ENCODE measurements at regions not wholly inside any gene's neighbourhood (a gene's known extent, or its start where the extent isn't known, plus 50 kb on each side); places are given as distances from the start of the nearest gene placed in this dataset.

DNA sequence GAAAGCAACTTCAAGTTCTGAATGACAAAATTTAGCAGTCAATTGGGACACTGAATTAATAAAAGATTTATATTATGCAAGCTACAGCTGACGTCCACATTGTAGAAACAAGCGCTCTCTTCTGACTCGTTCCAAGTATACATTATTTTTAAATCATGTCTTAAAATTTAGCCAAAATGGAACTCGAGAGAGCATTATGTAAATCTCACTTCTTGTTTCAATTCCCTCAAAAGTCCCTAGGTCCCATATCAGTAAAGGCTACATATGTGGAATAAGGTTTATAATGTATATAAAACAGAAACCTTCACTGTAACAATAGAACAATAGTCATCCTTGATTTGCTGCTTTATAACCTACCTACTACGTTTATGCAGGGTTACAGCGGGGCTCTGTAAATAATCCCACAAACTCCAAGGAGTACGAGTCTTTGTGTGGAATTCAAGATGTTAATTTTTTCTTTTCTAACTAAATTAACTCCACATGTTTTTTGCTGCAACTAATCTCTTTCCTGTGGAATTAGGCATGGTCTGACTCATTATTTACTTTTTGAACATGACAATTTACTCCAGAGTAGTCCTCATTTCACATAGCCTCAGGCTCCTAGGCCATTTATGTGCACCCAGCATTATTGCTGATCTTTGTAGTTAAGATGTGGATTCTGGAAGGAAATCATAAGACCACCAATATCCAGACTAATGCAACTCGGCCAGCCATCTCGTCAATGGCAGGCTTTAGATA, 785.1 kb downstream of the LTN1 start:
- Histone ChIP-seq H3K9me3 (ENCODE audit: control insufficient read depth, low read length) (peaks cover 1% of the 10 kb centered on the region), H3K4me3 (ENCODE audit: low read length in 2 of 2) (no peak overlapping the region), H3K4me1 (ENCODE audit: control insufficient read depth in 1 of 2, insufficient read depth in 2 of 2, low read length in 2 of 2) (no peaks in the 10 kb centered on the region), H3K27me3 (ENCODE audit: control insufficient read depth in 1 of 2, insufficient read depth in 2 of 2, low read length in 1 of 2) (no peaks in the 10 kb centered on the region), H3K27ac (ENCODE audit: low read depth in 1 of 2, low read length in 2 of 2) (no peak overlapping the region), H3K36me3 (ENCODE audit: control insufficient read depth in 1 of 2, insufficient read depth in 2 of 2, low read length in 1 of 2) (no peaks in the 10 kb centered on the region)
- ATAC-seq (ENCODE audit: low FRiP score) = peak; percentile 57
- WGBS, 2 donors = 48% methylated on average over 9 of the region's 9 CpGs
- DNase-seq = no peak
- intact Hi-C loops (cut with DNase I) = no loop called here

DNA sequence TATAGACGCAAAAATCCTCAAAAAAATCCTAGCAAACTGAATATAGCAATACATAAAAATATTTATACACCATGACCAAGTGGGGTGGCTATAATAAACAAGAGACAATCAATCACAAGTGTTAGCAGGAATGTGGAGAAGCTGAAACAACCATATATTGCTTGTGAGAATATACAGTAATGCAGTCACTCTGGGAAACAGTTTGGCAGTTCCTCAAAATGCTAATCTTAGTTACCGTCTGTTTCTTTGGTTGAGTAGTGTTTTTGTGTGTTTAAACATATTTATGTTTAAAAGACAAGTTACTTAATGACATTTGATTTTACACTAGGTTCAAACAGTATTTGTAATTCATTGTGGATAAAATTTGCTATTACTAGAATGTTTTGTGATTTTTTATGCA, 792.0 kb downstream of the LTN1 start:
- Histone ChIP-seq H3K27ac (ENCODE audit: low read depth in 1 of 2, low read length in 2 of 2) (no peak overlapping the region), H3K4me3 (ENCODE audit: low read length in 2 of 2) (no peak overlapping the region), H3K9me3 (ENCODE audit: control insufficient read depth, low read length) (no peaks in the 10 kb centered on the region), H3K27me3 (ENCODE audit: control insufficient read depth in 1 of 2, insufficient read depth in 2 of 2, low read length in 1 of 2) (no peaks in the 10 kb centered on the region), H3K4me1 (ENCODE audit: control insufficient read depth in 1 of 2, insufficient read depth in 2 of 2, low read length in 2 of 2) (no peaks in the 10 kb centered on the region), H3K36me3 (ENCODE audit: control insufficient read depth in 1 of 2, insufficient read depth in 2 of 2, low read length in 1 of 2) (no peaks in the 10 kb centered on the region)
- intact Hi-C loops (cut with DNase I) = no loop called here
- 44 to 46% methylated on average over 2 of the region's 2 CpGs for WGBS, 2 donors
- DNase-seq (no peak), ATAC-seq (ENCODE audit: low FRiP score) (no peak)

DNA sequence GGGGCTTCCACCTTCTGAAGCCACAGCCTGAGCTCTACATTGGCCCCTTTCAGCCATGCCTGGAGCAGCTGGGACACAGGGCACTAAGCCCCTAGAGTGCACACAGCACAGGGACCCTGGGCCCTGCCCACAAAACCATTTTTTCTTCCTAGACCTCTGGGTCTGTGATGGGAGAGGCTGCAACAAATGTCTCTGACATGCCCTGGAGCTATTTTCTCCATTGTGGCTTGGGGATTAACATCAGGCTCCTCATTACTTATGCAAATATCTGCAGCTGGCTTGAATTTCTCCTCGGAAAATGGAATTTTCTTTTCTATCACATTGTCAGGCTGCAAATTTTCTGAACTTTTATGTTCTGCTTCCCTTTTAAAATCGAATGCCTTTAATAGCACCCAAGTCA, 795.7 kb downstream of the LTN1 start:
- H3K36me3 ChIP-seq (ENCODE audit: control insufficient read depth in 1 of 2, insufficient read depth in 2 of 2, low read length in 1 of 2) = no peaks in the 10 kb centered on the region
- H3K27ac ChIP-seq (ENCODE audit: low read depth in 1 of 2, low read length in 2 of 2) = no peak overlapping the region
- H3K4me1 ChIP-seq (ENCODE audit: control insufficient read depth in 1 of 2, insufficient read depth in 2 of 2, low read length in 2 of 2) = no peaks in the 10 kb centered on the region
- intact Hi-C loops (cut with DNase I) = no loop called here
- WGBS, 2 donors = 86 to 88% methylated on average over 2 of the region's 2 CpGs
- H3K9me3 ChIP-seq (ENCODE audit: control insufficient read depth, low read length) = peaks cover 3% of the 10 kb centered on the region
- no peaks in the 10 kb centered on the region for H3K27me3 ChIP-seq (ENCODE audit: control insufficient read depth in 1 of 2, insufficient read depth in 2 of 2, low read length in 1 of 2)
- no peak overlapping the region for H3K4me3 ChIP-seq (ENCODE audit: low read length in 2 of 2)
- DNase-seq (no peak), ATAC-seq (ENCODE audit: low FRiP score) (no peak)

DNA sequence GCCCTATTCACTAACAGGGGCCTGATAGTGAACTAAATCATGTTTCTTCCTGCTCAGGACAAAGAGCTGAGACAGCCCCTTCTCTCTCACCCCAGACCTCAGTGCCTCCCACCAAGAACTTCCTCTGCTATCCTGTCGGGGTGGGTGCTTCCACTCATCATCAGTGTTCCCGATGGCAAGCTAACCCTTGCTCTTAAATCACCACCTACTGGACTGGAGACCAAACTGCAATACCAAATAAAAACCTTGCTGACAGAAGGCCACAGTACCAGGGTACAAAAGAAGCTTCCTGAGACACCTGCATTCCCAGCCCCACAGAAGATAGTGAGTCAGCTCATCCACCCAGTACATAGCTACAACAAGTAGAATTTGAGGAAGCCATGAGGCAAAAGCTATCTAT, 799.5 kb downstream of the LTN1 start:
- no peaks in the 10 kb centered on the region for H3K4me1 ChIP-seq (ENCODE audit: control insufficient read depth in 1 of 2, insufficient read depth in 2 of 2, low read length in 2 of 2)
- no peaks in the 10 kb centered on the region for H3K36me3 ChIP-seq (ENCODE audit: control insufficient read depth in 1 of 2, insufficient read depth in 2 of 2, low read length in 1 of 2)
- ATAC-seq (ENCODE audit: low FRiP score) (no peak), DNase-seq (no peak)
- H3K4me3 ChIP-seq (ENCODE audit: low read length in 2 of 2) = no peak overlapping the region
- WGBS, 2 donors = 48 to 70% methylated on average over 2 of the region's 2 CpGs
- intact Hi-C loops (cut with DNase I) = no loop called here
- peaks cover 3% of the 10 kb centered on the region for H3K9me3 ChIP-seq (ENCODE audit: control insufficient read depth, low read length)
- H3K27me3 ChIP-seq (ENCODE audit: control insufficient read depth in 1 of 2, insufficient read depth in 2 of 2, low read length in 1 of 2) = no peaks in the 10 kb centered on the region
- no peak overlapping the region for H3K27ac ChIP-seq (ENCODE audit: low read depth in 1 of 2, low read length in 2 of 2)

DNA sequence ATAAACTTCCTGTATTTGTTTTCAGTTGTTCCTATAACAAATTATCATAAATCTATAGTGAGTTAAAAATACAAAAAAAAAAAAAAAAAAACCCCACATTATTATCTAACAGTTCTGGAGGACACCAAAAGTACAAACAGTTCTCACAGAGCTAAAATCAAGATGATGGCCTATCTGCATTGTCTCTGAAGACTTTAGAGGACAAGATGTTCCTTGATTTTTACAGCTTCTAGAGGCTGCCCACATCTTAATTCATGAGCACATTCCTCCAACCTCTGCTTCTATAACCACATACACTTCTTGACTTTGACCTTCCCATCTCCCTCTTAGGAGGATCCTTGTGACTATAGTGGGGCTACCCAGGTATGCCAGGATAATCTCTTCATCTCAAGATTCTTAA, 806.1 kb downstream of the LTN1 start:
- ATAC-seq (ENCODE audit: low FRiP score) (no peak), DNase-seq (no peak)
- Histone ChIP-seq H3K27ac (ENCODE audit: low read depth in 1 of 2, low read length in 2 of 2) (no peak overlapping the region), H3K36me3 (ENCODE audit: control insufficient read depth in 1 of 2, insufficient read depth in 2 of 2, low read length in 1 of 2) (no peaks in the 10 kb centered on the region), H3K4me3 (ENCODE audit: low read length in 2 of 2) (no peak overlapping the region), H3K9me3 (ENCODE audit: control insufficient read depth, low read length) (peaks cover 1% of the 10 kb centered on the region), H3K27me3 (ENCODE audit: control insufficient read depth in 1 of 2, insufficient read depth in 2 of 2, low read length in 1 of 2) (no peaks in the 10 kb centered on the region), H3K4me1 (ENCODE audit: control insufficient read depth in 1 of 2, insufficient read depth in 2 of 2, low read length in 2 of 2) (no peaks in the 10 kb centered on the region)
- intact Hi-C loops (cut with DNase I) = no loop called here

DNA sequence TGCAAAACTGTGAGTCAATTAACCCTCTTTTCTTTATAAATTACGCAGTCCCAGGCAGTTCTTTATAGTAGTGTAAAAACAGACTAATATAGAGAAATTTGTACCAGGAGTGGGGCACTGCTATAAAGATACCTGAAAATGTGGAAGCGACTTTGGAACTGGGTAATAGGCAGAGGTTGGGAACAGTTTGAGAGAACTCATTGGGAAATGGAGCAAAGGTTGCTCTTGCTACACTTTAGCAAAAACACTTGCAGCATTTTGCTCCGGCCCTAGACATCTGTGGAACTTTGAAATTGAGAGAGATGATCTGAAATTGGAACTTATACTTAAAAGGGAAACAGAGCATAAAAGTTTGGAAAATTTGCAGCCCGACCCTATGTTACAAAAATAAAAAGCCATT, 810.9 kb downstream of the LTN1 start:
- intact Hi-C loops (cut with DNase I) = no loop called here
- WGBS, 2 donors = 95 to 96% methylated on average over 4 of the region's 4 CpGs
- Histone ChIP-seq H3K36me3 (ENCODE audit: control insufficient read depth in 1 of 2, insufficient read depth in 2 of 2, low read length in 1 of 2) (no peaks in the 10 kb centered on the region), H3K9me3 (ENCODE audit: control insufficient read depth, low read length) (peaks cover 1% of the 10 kb centered on the region), H3K4me3 (ENCODE audit: low read length in 2 of 2) (no peak overlapping the region), H3K27ac (ENCODE audit: low read depth in 1 of 2, low read length in 2 of 2) (no peak overlapping the region), H3K4me1 (ENCODE audit: control insufficient read depth in 1 of 2, insufficient read depth in 2 of 2, low read length in 2 of 2) (no peaks in the 10 kb centered on the region), H3K27me3 (ENCODE audit: control insufficient read depth in 1 of 2, insufficient read depth in 2 of 2, low read length in 1 of 2) (no peaks in the 10 kb centered on the region)
- no peak for DNase-seq
- ATAC-seq (ENCODE audit: low FRiP score) = no peak

DNA sequence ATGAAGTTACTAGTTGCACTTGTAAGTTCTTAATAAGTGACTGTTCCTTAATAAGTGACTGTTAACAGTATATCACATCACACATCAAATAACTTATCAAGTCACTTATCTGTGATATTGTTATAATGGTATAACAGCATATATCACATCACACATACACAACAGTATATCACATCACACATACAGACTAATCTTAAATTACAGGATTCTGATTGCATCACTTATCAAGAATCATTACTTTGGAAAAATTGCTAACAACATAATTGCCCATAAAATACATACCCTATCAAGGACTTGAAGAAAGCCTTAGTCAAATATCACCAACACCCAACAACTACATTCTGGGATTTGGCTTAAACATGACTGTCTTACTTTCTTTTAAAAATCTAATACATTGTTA, 813.5 kb downstream of the LTN1 start:
- no peak for DNase-seq
- intact Hi-C loops (cut with DNase I) = no loop called here
- no peak overlapping the region for H3K4me3 ChIP-seq (ENCODE audit: low read length in 2 of 2)
- no peaks in the 10 kb centered on the region for H3K27me3 ChIP-seq (ENCODE audit: control insufficient read depth in 1 of 2, insufficient read depth in 2 of 2, low read length in 1 of 2)
- H3K36me3 ChIP-seq (ENCODE audit: control insufficient read depth in 1 of 2, insufficient read depth in 2 of 2, low read length in 1 of 2) = no peaks in the 10 kb centered on the region
- no peak overlapping the region for H3K27ac ChIP-seq (ENCODE audit: low read depth in 1 of 2, low read length in 2 of 2)
- ATAC-seq (ENCODE audit: low FRiP score) = no peak
- H3K9me3 ChIP-seq (ENCODE audit: control insufficient read depth, low read length) = peaks cover 1% of the 10 kb centered on the region
- no peaks in the 10 kb centered on the region for H3K4me1 ChIP-seq (ENCODE audit: control insufficient read depth in 1 of 2, insufficient read depth in 2 of 2, low read length in 2 of 2)

DNA sequence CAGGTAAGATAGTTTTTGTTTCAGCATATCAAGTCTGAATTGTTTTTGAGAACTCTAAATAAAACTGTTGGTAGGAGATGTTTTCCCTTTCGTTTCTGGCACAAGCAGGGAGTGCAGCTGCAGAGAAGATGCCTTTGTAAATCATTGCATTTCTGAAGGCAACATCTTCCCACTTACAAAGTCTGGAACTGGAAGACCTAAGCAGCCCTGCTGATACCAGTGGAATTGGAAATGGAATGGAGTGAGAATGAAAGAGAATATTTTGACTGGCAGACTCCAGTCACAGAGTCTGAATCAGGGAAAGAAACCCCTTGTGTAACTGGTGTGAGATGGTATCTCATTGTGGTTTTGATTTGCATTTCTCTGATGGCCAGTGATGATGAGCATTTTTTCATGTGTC, 815.6 kb downstream of the LTN1 start:
- H3K4me1 ChIP-seq (ENCODE audit: control insufficient read depth in 1 of 2, insufficient read depth in 2 of 2, low read length in 2 of 2) = no peaks in the 10 kb centered on the region
- WGBS, 2 donors = 70 to 79% methylated on average over 1 of the region's 1 CpG
- DNase-seq = no peak
- intact Hi-C loops (cut with DNase I) = no loop called here
- H3K4me3 ChIP-seq (ENCODE audit: low read length in 2 of 2) = no peak overlapping the region
- no peak for ATAC-seq (ENCODE audit: low FRiP score)
- no peaks in the 10 kb centered on the region for H3K36me3 ChIP-seq (ENCODE audit: control insufficient read depth in 1 of 2, insufficient read depth in 2 of 2, low read length in 1 of 2)
- H3K27ac ChIP-seq (ENCODE audit: low read depth in 1 of 2, low read length in 2 of 2) = no peak overlapping the region
- H3K9me3 ChIP-seq (ENCODE audit: control insufficient read depth, low read length) = peaks cover under 1% of the 10 kb centered on the region
- no peaks in the 10 kb centered on the region for H3K27me3 ChIP-seq (ENCODE audit: control insufficient read depth in 1 of 2, insufficient read depth in 2 of 2, low read length in 1 of 2)

DNA sequence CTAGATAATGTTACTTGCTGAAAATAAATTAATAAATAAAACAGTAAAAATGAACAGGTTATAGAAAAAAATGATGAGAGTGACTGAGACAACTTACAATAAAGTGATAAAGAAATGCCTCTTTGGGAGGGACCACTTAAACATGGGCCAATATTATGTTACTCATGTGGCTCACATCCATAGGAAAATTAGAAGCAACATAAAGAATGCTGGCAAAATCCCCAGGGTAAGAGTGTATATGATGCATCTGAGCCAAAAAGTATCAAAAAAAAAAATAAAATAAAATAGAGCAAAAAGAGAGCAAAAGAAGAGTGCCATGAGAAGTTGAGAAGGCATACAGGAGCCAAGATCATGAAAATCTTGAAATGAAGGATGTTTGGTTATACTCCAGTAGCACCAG, 818.0 kb downstream of the LTN1 start:
- no peaks in the 10 kb centered on the region for H3K9me3 ChIP-seq (ENCODE audit: control insufficient read depth, low read length)
- ATAC-seq (ENCODE audit: low FRiP score) (no peak), DNase-seq (no peak)
- H3K36me3 ChIP-seq (ENCODE audit: control insufficient read depth in 1 of 2, insufficient read depth in 2 of 2, low read length in 1 of 2) = no peaks in the 10 kb centered on the region
- no peak overlapping the region for H3K4me3 ChIP-seq (ENCODE audit: low read length in 2 of 2)
- intact Hi-C loops (cut with DNase I) = no loop called here
- H3K4me1 ChIP-seq (ENCODE audit: control insufficient read depth in 1 of 2, insufficient read depth in 2 of 2, low read length in 2 of 2) = no peaks in the 10 kb centered on the region
- H3K27me3 ChIP-seq (ENCODE audit: control insufficient read depth in 1 of 2, insufficient read depth in 2 of 2, low read length in 1 of 2) = no peaks in the 10 kb centered on the region
- no peak overlapping the region for H3K27ac ChIP-seq (ENCODE audit: low read depth in 1 of 2, low read length in 2 of 2)
